ENCODE measurements at regions not wholly inside any gene's neighbourhood (a gene's known extent, or its start where the extent isn't known, plus 50 kb on each side); places are given as distances from the start of the nearest gene placed in this dataset.

DNA sequence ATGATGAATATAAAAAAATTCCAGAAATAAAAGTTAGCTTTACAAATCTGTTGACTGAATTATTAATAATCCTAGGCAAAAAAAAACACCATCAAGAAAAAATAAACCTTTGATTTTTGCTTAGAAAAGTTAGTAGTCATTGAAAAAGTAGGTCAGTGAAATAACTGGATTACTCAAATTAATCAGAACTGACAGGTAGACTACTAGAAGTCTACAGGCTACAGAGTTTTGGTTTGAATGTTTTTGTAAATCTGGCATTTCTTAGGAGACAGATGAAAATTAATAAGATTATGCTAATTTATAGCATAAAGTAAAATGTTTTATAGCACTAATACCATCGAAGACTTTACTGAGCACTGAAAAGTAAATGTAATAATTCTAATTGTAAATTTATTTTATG lies 511.9 kb downstream of the PTPRC start:
- DNase-seq (ENCODE audit: low read depth in 4 of 4, low spot score in 2 of 4) = no peak

- no peak for DNase-seq (ENCODE audit: low read depth in 4 of 4, low spot score in 2 of 4)
These were observed 513.0 kb downstream of the PTPRC start for GRCh38 chr1:199151634-199152425.

DNA sequence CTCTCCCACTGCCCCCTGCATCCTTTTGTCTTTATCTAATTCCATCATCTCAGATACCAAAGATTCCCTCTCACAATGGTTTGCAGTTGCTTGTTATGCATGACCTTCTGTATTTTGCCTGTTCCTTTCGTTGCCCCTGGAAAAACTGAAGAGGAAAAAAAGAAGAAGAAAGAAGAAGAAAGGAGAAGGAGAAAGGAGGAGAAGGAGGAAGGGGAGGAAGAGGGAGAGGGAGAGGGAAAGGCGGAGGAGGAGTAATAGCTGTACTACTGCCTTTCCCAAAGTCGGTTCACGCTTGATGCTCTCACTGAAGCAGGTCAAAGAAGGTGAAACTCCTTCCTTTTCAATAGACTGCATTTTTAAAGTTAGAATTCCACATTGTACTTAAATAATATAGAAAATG lies 513.8 kb downstream of the PTPRC start:
- no peak for DNase-seq (ENCODE audit: low read depth in 4 of 4, low spot score in 2 of 4)

GRCh38 chr1:199155166-199156019 lies 516.6 kb downstream of the PTPRC start:
- DNase-seq (ENCODE audit: low read depth in 4 of 4, low spot score in 2 of 4) = no peak

GRCh38 chr1:199157494-199157893 lies 518.7 kb downstream of the PTPRC start:
- DNase-seq (ENCODE audit: low read depth in 4 of 4, low spot score in 2 of 4) = no peak

- DNase-seq (ENCODE audit: low read depth in 4 of 4, low spot score in 2 of 4) = no peak
These were observed 521.9 kb downstream of the PTPRC start for GRCh38 chr1:199160521-199161318.

- DNase-seq (ENCODE audit: low read depth in 4 of 4, low spot score in 2 of 4) = no peak
These were observed 522.5 kb downstream of the PTPRC start for GRCh38 chr1:199161319-199161680.

DNA sequence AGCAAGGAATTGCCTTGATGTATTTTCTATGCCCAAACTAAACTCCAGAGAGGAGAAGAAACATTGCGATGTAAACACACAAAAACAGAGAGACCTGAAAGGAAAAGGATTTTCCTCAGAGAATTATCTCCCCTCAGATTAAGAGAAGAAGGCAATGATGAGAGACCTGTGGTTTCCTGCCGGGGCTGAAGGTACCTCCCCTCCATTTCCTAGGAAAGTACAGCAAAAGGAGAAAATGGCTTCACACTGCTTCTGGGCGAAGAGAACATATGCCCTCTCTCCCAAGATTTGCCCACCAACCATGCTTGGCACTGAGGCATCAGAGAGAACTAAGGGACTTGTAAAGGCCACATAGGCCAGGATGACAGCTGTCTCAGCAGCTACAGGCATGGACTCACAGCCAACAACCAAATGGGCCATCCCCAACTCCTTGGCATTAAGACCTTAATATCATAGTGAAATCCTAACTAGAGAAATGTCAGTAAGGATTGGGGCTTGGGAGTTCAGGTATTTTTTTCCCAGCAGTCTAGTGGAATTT lies 523.0 kb downstream of the PTPRC start:
- no peak for DNase-seq (ENCODE audit: low read depth in 4 of 4, low spot score in 2 of 4)

DNA sequence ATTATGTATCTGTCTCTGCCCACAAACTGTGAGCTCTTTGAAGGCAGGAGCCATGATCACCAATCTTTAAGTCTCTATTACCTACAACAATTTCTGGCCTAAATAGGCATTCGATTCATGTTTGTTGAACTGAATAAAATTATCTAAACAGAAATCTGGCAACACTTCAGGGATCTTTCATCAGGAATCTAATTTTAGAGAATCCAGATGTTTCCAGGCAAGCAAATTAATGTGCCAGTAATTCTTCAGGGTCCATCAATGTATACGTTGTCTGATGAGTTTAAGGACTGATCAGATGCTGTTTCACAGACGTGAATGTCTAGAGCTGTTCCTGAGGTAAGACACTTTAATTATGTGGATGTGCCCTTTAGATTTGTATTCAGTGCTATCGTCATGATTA lies 524.4 kb downstream of the PTPRC start:
- DNase-seq (ENCODE audit: low read depth in 4 of 4, low spot score in 2 of 4) = no peak

DNA sequence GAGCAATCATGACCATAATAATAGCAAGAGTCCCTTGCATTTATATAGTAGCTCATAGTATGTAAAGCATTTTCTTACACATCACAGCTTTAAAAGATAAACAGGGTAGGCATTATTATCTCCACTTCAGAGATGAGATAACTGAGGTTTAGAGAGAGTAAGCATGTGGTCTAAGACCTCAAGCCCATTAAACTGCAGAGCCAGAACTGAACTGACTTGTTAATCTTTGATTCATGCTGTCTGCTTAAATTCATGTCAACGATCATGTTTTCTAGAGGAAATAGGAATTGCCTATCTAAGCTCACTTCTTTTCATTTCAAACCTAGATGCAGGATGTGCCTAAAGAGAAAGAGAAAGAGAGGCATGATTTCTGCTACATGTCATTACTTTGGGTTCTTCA lies 524.8 kb downstream of the PTPRC start:
- no peak for DNase-seq (ENCODE audit: low read depth in 4 of 4, low spot score in 2 of 4)

GRCh38 chr1:199167460-199167859 lies 528.6 kb downstream of the PTPRC start:
- DNase-seq (ENCODE audit: low read depth in 4 of 4, low spot score in 2 of 4) = no peak

DNA sequence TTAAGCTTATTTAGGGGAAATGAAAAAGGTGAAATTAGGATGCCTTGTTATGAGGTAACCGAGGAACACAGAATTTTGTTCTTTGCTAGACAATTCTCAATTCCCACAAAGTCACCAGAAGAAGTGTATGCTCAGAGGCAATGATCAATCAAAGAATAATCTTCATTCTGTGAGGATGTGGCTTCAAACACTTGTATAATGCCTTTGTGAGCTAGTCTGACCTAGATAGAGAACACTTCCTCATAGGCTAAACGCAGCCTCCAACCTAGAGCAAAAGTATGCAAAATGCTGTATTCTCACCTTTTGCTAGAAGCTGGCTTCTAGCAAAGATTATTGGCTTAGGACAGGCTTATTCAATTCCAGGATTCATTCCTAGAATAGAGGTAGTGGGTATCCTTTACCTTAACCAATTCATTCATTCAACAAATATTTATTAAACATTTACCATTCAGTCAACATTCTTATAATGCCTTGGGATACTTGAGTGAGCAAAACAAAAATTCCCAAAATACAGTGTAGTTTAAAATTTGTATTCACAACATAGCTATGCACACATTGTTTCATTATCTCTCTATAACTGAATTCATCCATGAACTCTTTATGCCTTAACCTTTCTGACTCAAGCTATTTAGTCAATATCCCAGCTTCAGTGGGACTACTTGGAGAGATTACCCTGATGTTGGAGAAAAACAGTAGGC lies 530.2 kb downstream of the PTPRC start:
- DNase-seq (ENCODE audit: low read depth in 4 of 4, low spot score in 2 of 4) = no peak

- DNase-seq (ENCODE audit: low read depth in 4 of 4, low spot score in 2 of 4) = no peak
These were observed 531.9 kb downstream of the PTPRC start for GRCh38 chr1:199170711-199171110.

GRCh38 chr1:199172171-199173124 lies 533.6 kb downstream of the PTPRC start:
- DNase-seq (ENCODE audit: low read depth in 4 of 4, low spot score in 2 of 4) = no peak

DNA sequence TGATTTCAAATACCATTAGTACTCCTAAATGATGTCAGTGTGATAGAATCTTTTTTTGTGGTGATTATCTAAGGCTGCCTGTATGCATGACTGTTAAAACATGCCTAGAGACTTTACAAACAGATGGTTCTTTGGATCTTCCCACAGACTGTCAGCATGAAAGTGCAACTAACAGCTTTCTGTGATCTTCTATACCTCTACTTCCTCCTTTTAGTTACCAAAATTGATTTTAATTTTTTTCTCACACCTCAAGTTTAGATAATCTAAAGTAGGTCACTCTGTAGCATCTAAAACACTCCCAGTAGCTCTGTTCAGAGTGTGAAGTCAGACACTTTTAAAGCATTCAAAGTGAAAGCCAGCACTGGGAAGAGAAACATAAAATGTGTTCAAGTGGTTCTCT lies 534.5 kb downstream of the PTPRC start:
- DNase-seq (ENCODE audit: low read depth in 4 of 4, low spot score in 2 of 4) = no peak

GRCh38 chr1:199174336-199174735 lies 535.5 kb downstream of the PTPRC start:
- DNase-seq (ENCODE audit: low read depth in 4 of 4, low spot score in 2 of 4) = no peak

- DNase-seq (ENCODE audit: low read depth in 4 of 4, low spot score in 2 of 4) = no peak
These were observed 537.9 kb downstream of the PTPRC start for GRCh38 chr1:199176713-199177112.

DNA sequence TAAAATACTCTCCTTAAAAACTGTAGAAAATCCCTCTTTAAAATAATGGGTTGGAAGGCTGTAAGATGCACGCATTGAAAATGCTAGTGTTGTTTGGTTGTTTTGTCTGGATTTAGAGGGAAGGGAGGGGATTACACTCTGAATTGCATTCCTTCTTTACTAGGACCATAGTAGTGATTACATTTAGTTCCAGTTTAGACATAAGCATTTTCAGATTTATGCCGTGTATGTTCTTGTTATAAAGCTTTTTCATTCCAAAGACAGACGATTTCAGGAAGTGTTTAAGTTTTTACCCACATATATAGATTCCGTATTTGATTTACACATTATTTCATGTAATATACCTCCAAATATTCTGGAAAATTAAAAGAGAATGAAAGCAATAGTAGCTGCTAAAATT lies 538.4 kb downstream of the PTPRC start:
- DNase-seq (ENCODE audit: low read depth in 4 of 4, low spot score in 2 of 4) = no peak

DNA sequence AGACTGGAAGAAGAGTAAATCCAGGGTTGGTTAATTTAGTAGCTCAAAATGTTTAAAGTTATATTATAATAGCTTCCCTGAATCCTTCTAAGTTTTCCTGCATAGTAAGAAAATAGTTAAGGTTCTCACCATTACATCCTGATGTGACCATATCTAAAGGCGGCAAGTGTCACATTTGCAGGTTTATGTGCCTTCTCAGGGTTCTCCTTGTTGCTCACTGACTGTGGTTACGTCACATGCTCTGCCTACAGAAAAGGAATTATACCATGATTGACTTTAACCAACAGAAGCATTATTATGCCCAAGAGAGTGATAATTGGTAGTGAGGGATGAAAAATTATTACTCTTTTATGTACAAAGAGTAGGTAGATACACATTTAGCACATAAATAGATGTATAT lies 539.8 kb downstream of the PTPRC start:
- DNase-seq (ENCODE audit: low read depth in 4 of 4, low spot score in 2 of 4) = no peak
